GM23338 (cell line): ENCODE measurements at regions not wholly inside any gene's neighbourhood (a gene's known extent, or its start where the extent isn't known, plus 50 kb on each side); places are given as distances from the start of the nearest gene placed in this dataset.

Experiments
- EZH2 ChIP-seq: fragments of 200-600 bp; sonication (generic); IDR thresholded peaks from one replicate; pipeline ENCODE4 v1.8.0; 2017; ENCODE audit warnings: antibody characterized with exemption, mild to moderate bottlenecking, low read depth; ENCODE audit not compliant: unreplicated experiment
- POLR2AphosphoS5 ChIP-seq: IDR thresholded peaks from 2 replicates; pipeline ENCODE4 v1.6.1; 2016; ENCODE audit warnings: antibody characterized with exemption, low read depth
- REST ChIP-seq: IDR thresholded peaks from one replicate; pipeline ENCODE4 v1.6.1; 2018; ENCODE audit warnings: antibody characterized with exemption; ENCODE audit not compliant: unreplicated experiment
- TF ChIP-seq, protein P1 (sequence below), 2 experiments: fragments of 200-600 bp in 1 of 2; sonication (generic) in 1 of 2; conservative IDR thresholded peaks; 2 replicates each; pipeline versions ENCODE4 v1.5.1 to v1.6.1; 2016 to 2017; ENCODE audit warnings: antibody characterized with exemption in 2 of 2, low read depth in 2 of 2, mild to moderate bottlenecking in 2 of 2, moderate library complexity in 1 of 2
- TF ChIP-seq, protein P2 (sequence below): IDR thresholded peaks from 2 replicates; pipeline ENCODE4 v1.6.1; 2016; ENCODE audit warnings: antibody characterized with exemption

DNA sequence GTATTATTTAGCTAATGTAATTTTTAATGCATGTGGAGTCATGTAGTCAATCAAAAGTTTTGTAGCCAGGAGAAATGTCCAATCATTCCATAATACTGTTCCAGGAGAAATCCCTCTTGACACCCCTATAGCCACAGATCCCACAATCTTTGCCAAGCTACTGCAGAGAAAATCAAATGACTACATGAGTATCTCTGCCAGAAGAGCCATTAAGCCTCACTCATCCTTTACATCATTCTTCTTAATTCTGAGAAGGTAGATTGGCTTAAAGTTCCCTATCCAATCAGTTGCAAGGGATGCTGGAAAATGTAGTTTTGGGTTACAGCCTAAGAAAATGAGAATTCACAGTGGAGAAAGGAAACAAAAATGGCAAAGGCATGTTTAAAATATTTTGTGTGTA, 502.1 kb downstream of the ZBBX start:
- TF ChIP-seq, protein P1, sequence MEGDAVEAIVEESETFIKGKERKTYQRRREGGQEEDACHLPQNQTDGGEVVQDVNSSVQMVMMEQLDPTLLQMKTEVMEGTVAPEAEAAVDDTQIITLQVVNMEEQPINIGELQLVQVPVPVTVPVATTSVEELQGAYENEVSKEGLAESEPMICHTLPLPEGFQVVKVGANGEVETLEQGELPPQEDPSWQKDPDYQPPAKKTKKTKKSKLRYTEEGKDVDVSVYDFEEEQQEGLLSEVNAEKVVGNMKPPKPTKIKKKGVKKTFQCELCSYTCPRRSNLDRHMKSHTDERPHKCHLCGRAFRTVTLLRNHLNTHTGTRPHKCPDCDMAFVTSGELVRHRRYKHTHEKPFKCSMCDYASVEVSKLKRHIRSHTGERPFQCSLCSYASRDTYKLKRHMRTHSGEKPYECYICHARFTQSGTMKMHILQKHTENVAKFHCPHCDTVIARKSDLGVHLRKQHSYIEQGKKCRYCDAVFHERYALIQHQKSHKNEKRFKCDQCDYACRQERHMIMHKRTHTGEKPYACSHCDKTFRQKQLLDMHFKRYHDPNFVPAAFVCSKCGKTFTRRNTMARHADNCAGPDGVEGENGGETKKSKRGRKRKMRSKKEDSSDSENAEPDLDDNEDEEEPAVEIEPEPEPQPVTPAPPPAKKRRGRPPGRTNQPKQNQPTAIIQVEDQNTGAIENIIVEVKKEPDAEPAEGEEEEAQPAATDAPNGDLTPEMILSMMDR (conservative IDR thresholded peaks at IDR 0.05; ENCODE audit: low read depth in 2 of 2) = no peak
- TF ChIP-seq POLR2AphosphoS5 (no peak), EZH2 (no peak), REST (no peak)
- TF ChIP-seq, protein P2, sequence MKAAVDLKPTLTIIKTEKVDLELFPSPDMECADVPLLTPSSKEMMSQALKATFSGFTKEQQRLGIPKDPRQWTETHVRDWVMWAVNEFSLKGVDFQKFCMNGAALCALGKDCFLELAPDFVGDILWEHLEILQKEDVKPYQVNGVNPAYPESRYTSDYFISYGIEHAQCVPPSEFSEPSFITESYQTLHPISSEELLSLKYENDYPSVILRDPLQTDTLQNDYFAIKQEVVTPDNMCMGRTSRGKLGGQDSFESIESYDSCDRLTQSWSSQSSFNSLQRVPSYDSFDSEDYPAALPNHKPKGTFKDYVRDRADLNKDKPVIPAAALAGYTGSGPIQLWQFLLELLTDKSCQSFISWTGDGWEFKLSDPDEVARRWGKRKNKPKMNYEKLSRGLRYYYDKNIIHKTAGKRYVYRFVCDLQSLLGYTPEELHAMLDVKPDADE = no peak
